ENCODE measurements at regions not wholly inside any gene's neighbourhood (a gene's known extent, or its start where the extent isn't known, plus 50 kb on each side); places are given as distances from the start of the nearest gene placed in this dataset.

DNA sequence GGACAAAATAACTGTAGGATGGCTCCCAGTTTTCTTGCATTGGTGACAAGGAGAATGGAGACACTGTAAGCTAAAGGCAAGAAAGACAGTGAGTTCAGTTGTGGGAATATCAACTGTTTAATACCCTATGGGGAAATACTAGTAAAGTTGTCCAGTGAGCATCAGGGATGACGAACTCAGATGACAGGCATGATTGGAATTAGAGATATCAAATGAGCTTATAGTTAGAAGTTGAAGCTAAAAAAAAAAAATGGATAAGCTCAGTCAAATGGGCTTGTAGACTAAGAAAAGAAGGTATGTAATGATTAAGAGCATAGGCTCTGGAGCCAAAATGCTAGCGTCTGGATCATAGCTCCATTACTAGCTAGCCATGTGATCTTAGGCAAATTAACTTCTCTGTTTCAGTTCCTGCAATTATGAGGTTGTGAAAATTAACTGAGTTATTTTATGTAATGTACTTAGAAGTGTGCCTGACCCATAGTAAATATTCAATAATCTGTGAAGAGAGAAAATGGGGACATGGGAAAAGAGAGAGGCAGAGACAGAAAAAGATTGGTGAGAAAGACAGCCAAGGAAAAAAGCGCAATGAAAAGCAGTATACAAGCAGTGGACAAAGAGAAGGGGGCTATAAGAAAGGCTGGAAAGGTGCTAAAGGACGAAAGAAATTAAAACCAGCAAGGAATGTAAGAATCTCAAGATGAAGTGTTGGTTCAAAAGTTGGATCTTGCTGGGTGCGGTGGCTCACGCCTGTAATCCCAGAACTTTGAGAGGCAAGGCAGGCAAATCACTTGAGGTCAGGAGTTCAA is 95.7 kb upstream of the SLC39A10 start:
- Histone ChIP-seq H2BK5ac (ENCODE audit: low read depth, low read length, poor library complexity, severe bottlenecking) (no peak overlapping the region), H2BK120ac (ENCODE audit: low read depth, low read length) (no peak overlapping the region), H3K79me1 (replicated peaks; ENCODE audit: low read length, poor library complexity, severe bottlenecking) (no peaks in the 10 kb centered on the region), H3K27me3 (ENCODE audit: control insufficient read depth in 1 of 2, insufficient read depth in 1 of 2, low read length in 2 of 2) (no peaks in the 10 kb centered on the region), H3K27ac (ENCODE audit: low read length, poor library complexity, severe bottlenecking) (peak overlapping the region; percentile 42), H2BK12ac (ENCODE audit: low read length in 2 of 2) (peak overlapping the region in 1 of 2 experiments; percentile 69), H3K14ac (ENCODE audit: low read length in 2 of 2) (no peak overlapping the region), H2AFZ (ENCODE audit: low read depth, low read length) (no peak overlapping the region), H3K9ac (ENCODE audit: low read length) (no peak overlapping the region), H3K4me2 (ENCODE audit: low read length, poor library complexity, severe bottlenecking) (no peak overlapping the region), H3K4ac (ENCODE audit: low read depth in 1 of 2, low read length in 2 of 2) (no peak overlapping the region), H3K18ac (ENCODE audit: low read depth in 1 of 2, low read length in 2 of 2) (peak overlapping the region in 1 of 2 experiments; percentile 23), H3K36me3 (ENCODE audit: control insufficient read depth in 1 of 2, insufficient read depth in 2 of 2, low read depth in 1 of 2, low read length in 2 of 2) (no peaks in the 10 kb centered on the region), H3K4me1 (ENCODE audit: control insufficient read depth, insufficient read depth, low read depth, low read length) (peaks cover 2% of the 10 kb centered on the region), H3K4me3 (ENCODE audit: insufficient read depth in 1 of 2, low read depth in 1 of 2, low read length in 2 of 2) (no peak overlapping the region), H2BK15ac (ENCODE audit: low read depth, poor library complexity, severe bottlenecking) (no peak overlapping the region), H3K23ac (ENCODE audit: low read length in 2 of 2) (no peak overlapping the region), H3K9me3 (ENCODE audit: control insufficient read depth, low read length) (no peaks in the 10 kb centered on the region), H4K91ac (ENCODE audit: low read length) (no peak overlapping the region), H2AK5ac (ENCODE audit: low read length, severe bottlenecking) (no peak overlapping the region), H4K8ac (ENCODE audit: low read length) (no peak overlapping the region)
- 71% methylated on average over 6 of the region's 6 CpGs for WGBS
- peak; percentile 87 for DNase-seq

DNA sequence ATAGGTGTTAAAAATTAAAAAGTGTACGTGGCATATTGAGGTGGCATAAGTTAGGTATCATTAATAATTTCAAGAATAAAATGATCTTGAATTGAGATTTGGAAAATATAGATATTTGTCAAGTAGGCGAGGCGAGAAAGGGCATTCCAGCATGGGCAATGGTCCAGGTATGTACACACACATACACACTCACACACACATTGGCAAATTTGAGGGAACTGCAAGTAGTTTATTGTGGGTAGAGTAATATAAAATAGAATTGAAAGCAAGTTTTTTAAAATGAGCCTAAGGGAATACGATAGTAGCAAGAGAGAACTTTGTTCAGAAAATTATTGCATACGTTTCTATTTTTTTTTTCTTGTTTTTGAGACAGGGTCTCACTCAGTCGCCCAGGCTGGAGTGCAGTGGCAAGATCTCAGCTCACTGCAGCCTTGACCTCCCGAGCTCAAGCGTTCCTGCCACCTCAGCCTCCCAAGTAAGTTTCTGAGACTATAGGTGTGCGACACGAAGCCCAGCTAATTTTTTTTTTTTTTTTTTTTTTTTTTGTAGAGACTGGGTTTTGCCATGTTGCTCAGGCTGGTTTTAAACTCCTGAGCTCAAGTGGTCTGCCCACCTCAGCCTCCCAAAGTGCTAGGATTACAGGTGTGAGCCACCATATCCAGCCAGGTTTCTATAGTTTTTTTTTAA is 96.7 kb upstream of the SLC39A10 start:
- H2BK120ac ChIP-seq (ENCODE audit: low read depth, low read length) = no peak overlapping the region
- WGBS = 87% methylated on average over 7 of the region's 10 CpGs

DNA sequence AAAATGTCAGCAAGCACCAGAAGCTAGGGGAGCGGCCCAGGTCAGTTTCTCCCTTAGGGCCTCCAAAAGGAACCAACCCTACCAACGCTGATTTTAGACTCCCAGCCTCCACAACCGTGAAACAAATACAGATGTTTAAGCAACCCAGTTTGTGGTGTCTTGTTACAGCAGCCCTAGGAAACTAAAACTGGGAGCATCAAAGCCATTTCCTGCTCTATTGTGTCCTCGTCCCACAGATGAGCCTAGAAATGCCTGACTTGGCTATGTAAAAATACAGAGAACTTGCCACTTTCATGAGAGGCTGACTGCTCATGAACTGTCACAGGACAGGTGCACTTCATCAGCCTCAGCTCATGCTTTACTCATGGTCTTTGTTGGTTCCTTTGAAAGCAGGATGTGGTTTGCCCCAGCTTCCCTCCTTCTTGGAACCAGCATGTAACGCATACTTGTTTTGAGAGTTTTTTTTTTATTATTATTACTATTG is 97.6 kb upstream of the SLC39A10 start:
- Histone ChIP-seq H2BK12ac (ENCODE audit: low read length in 2 of 2) (no peak overlapping the region), H2AK5ac (ENCODE audit: low read length, severe bottlenecking) (no peak overlapping the region), H3K23ac (ENCODE audit: low read length in 2 of 2) (no peak overlapping the region), H2BK120ac (ENCODE audit: low read depth, low read length) (no peak overlapping the region), H2BK15ac (ENCODE audit: low read depth, poor library complexity, severe bottlenecking) (no peak overlapping the region), H3K4me3 (ENCODE audit: insufficient read depth in 1 of 2, low read depth in 1 of 2, low read length in 2 of 2) (no peak overlapping the region), H3K4me2 (ENCODE audit: low read length, poor library complexity, severe bottlenecking) (no peak overlapping the region), H4K91ac (ENCODE audit: low read length) (no peak overlapping the region), H3K27ac (ENCODE audit: low read length, poor library complexity, severe bottlenecking) (peak overlapping the region; percentile 36), H3K79me1 (replicated peaks; ENCODE audit: low read length, poor library complexity, severe bottlenecking) (no peaks in the 10 kb centered on the region), H3K27me3 (ENCODE audit: control insufficient read depth in 1 of 2, insufficient read depth in 1 of 2, low read length in 2 of 2) (no peaks in the 10 kb centered on the region), H3K4me1 (ENCODE audit: control insufficient read depth, insufficient read depth, low read depth, low read length) (peaks cover 2% of the 10 kb centered on the region), H3K18ac (ENCODE audit: low read depth in 1 of 2, low read length in 2 of 2) (no peak overlapping the region), H2AFZ (ENCODE audit: low read depth, low read length) (no peak overlapping the region), H4K8ac (ENCODE audit: low read length) (no peak overlapping the region), H2BK5ac (ENCODE audit: low read depth, low read length, poor library complexity, severe bottlenecking) (no peak overlapping the region), H3K4ac (ENCODE audit: low read depth in 1 of 2, low read length in 2 of 2) (no peak overlapping the region), H3K36me3 (ENCODE audit: control insufficient read depth in 1 of 2, insufficient read depth in 2 of 2, low read depth in 1 of 2, low read length in 2 of 2) (no peaks in the 10 kb centered on the region), H3K9me3 (ENCODE audit: control insufficient read depth, low read length) (no peaks in the 10 kb centered on the region), H3K9ac (ENCODE audit: low read length) (no peak overlapping the region), H3K14ac (ENCODE audit: low read length in 2 of 2) (no peak overlapping the region)
- peak; percentile 88 for DNase-seq
- WGBS = 36% methylated on average over 4 of the region's 5 CpGs

More for the DNA sequence above, 96.7 kb upstream of the SLC39A10 start:
- Histone ChIP-seq H3K14ac (ENCODE audit: low read length in 2 of 2) (no peak overlapping the region), H3K9me3 (ENCODE audit: control insufficient read depth, low read length) (no peaks in the 10 kb centered on the region), H3K27me3 (ENCODE audit: control insufficient read depth in 1 of 2, insufficient read depth in 1 of 2, low read length in 2 of 2) (no peaks in the 10 kb centered on the region), H2BK5ac (ENCODE audit: low read depth, low read length, poor library complexity, severe bottlenecking) (no peak overlapping the region), H3K18ac (ENCODE audit: low read depth in 1 of 2, low read length in 2 of 2) (no peak overlapping the region), H2AK5ac (ENCODE audit: low read length, severe bottlenecking) (no peak overlapping the region), H3K36me3 (ENCODE audit: control insufficient read depth in 1 of 2, insufficient read depth in 2 of 2, low read depth in 1 of 2, low read length in 2 of 2) (no peaks in the 10 kb centered on the region), H3K4me1 (ENCODE audit: control insufficient read depth, insufficient read depth, low read depth, low read length) (peaks cover 2% of the 10 kb centered on the region), H3K4me2 (ENCODE audit: low read length, poor library complexity, severe bottlenecking) (no peak overlapping the region), H2AFZ (ENCODE audit: low read depth, low read length) (no peak overlapping the region), H3K9ac (ENCODE audit: low read length) (no peak overlapping the region), H2BK15ac (ENCODE audit: low read depth, poor library complexity, severe bottlenecking) (no peak overlapping the region), H3K4me3 (ENCODE audit: insufficient read depth in 1 of 2, low read depth in 1 of 2, low read length in 2 of 2) (no peak overlapping the region), H4K8ac (ENCODE audit: low read length) (no peak overlapping the region), H4K91ac (ENCODE audit: low read length) (peak overlapping the region; percentile 43), H3K27ac (ENCODE audit: low read length, poor library complexity, severe bottlenecking) (no peak overlapping the region), H3K4ac (ENCODE audit: low read depth in 1 of 2, low read length in 2 of 2) (no peak overlapping the region), H3K79me1 (replicated peaks; ENCODE audit: low read length, poor library complexity, severe bottlenecking) (no peaks in the 10 kb centered on the region), H2BK12ac (ENCODE audit: low read length in 2 of 2) (no peak overlapping the region), H3K23ac (ENCODE audit: low read length in 2 of 2) (no peak overlapping the region)
- DNase-seq = no peak

DNA sequence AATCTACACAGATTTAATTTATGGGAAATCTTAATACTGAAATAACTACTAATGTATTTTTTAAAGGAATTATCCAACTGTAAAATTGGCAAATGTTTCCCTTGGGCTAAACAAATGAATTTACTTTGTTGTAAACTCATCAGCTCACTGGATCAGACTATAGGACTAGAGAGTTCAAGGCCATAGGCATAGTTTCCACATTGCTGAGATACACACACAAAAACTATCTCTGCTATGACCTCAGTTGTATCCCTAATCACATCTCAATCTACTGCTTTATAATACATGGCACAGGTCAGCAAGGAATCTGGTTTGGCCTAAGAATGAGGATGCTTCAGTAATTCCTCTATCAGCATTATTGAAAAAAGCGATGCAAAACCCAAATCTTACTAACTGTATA is 101.1 kb upstream of the SLC39A10 start:
- no peaks in the 10 kb centered on the region for H3K79me1 ChIP-seq (replicated peaks; ENCODE audit: low read length, poor library complexity, severe bottlenecking)
- no peaks in the 10 kb centered on the region for H3K36me3 ChIP-seq (ENCODE audit: control insufficient read depth in 1 of 2, insufficient read depth in 2 of 2, low read depth in 1 of 2, low read length in 2 of 2)
- H3K9ac ChIP-seq (ENCODE audit: low read length) = no peak overlapping the region
- no peak overlapping the region for H4K8ac ChIP-seq (ENCODE audit: low read length)
- peaks cover 2% of the 10 kb centered on the region for H3K4me1 ChIP-seq (ENCODE audit: control insufficient read depth, insufficient read depth, low read depth, low read length)
- no peak overlapping the region for H3K23ac ChIP-seq (ENCODE audit: low read length in 2 of 2)
- no peak overlapping the region for H2BK5ac ChIP-seq (ENCODE audit: low read depth, low read length, poor library complexity, severe bottlenecking)
- 100% methylated on average over 1 of the region's 1 CpG for WGBS
- H2BK15ac ChIP-seq (ENCODE audit: low read depth, poor library complexity, severe bottlenecking) = no peak overlapping the region
- no peak for DNase-seq
- H2AK5ac ChIP-seq (ENCODE audit: low read length, severe bottlenecking) = no peak overlapping the region
- no peaks in the 10 kb centered on the region for H3K27me3 ChIP-seq (ENCODE audit: control insufficient read depth in 1 of 2, insufficient read depth in 1 of 2, low read length in 2 of 2)
- H3K4me3 ChIP-seq (ENCODE audit: insufficient read depth in 1 of 2, low read depth in 1 of 2, low read length in 2 of 2) = no peak overlapping the region
- no peaks in the 10 kb centered on the region for H3K9me3 ChIP-seq (ENCODE audit: control insufficient read depth, low read length)
- H2AFZ ChIP-seq (ENCODE audit: low read depth, low read length) = no peak overlapping the region
- no peak overlapping the region for H3K4me2 ChIP-seq (ENCODE audit: low read length, poor library complexity, severe bottlenecking)
- no peak overlapping the region for H3K4ac ChIP-seq (ENCODE audit: low read depth in 1 of 2, low read length in 2 of 2)
- H3K27ac ChIP-seq (ENCODE audit: low read length, poor library complexity, severe bottlenecking) = no peak overlapping the region
- no peak overlapping the region for H2BK120ac ChIP-seq (ENCODE audit: low read depth, low read length)
- H2BK12ac ChIP-seq (ENCODE audit: low read length in 2 of 2) = no peak overlapping the region
- no peak overlapping the region for H4K91ac ChIP-seq (ENCODE audit: low read length)
- H3K18ac ChIP-seq (ENCODE audit: low read depth in 1 of 2, low read length in 2 of 2) = no peak overlapping the region
- no peak overlapping the region for H3K14ac ChIP-seq (ENCODE audit: low read length in 2 of 2)
